BLaER1 (cell line): ENCODE measurements at regions not wholly inside any gene's neighbourhood (a gene's known extent, or its start where the extent isn't known, plus 50 kb on each side); places are given as distances from the start of the nearest gene placed in this dataset.

Experiments used
- H3K27ac ChIP-seq: shearing (Covaris generic); formaldehyde crosslinking; 2 replicates; pipeline ENCODE4 v1.8.1; 2022
- H3K27me3 ChIP-seq: shearing (Covaris generic); formaldehyde crosslinking; 2 replicates; pipeline ENCODE4 v1.8.1; 2022
- H3K36me3 ChIP-seq: shearing (Covaris generic); formaldehyde crosslinking; 2 replicates; pipeline ENCODE4 v1.8.1; 2022
- H3K4me1 ChIP-seq: shearing (Covaris generic); formaldehyde crosslinking; 2 replicates; pipeline ENCODE4 v1.8.1; 2022
- H3K4me2 ChIP-seq: shearing (Covaris generic); formaldehyde crosslinking; 2 replicates; pipeline ENCODE4 v1.8.1; 2022
- H3K4me3 ChIP-seq: shearing (Covaris generic); formaldehyde crosslinking; 2 replicates; pipeline ENCODE4 v1.8.1; 2022
- H3K9ac ChIP-seq: shearing (Covaris generic); formaldehyde crosslinking; 2 replicates; pipeline ENCODE4 v1.8.1; 2022
- H3K9me3 ChIP-seq: shearing (Covaris generic); formaldehyde crosslinking; 2 replicates; pipeline ENCODE4 v1.8.1; 2022
- H4K20me1 ChIP-seq: shearing (Covaris generic); formaldehyde crosslinking; 2 replicates; pipeline ENCODE4 v1.8.1; 2022
- Cebpa-rat ChIP-seq: shearing (Covaris generic); IDR thresholded peaks from 2 replicates; pipeline ENCODE4 v1.8.1; 2022

- Histone ChIP-seq H3K4me1 (peaks cover 11% of the 10 kb centered on the region), H3K4me2 (no peak overlapping the region), H3K4me3 (no peak overlapping the region), H3K27me3 (no peaks in the 10 kb centered on the region), H3K9me3 (no peaks in the 10 kb centered on the region), H3K9ac (no peak overlapping the region), H3K36me3 (no peaks in the 10 kb centered on the region), H4K20me1 (no peaks in the 10 kb centered on the region), H3K27ac (no peak overlapping the region)
- TF ChIP-seq Cebpa-rat: no peak
Measured at GRCh38 chr4:175350246-175350645, 432.1 kb downstream of the ADAM29 start.

- H3K4me2 ChIP-seq: peak overlapping the region; percentile 61
- no peak overlapping the region for H3K4me3 ChIP-seq
Measured at GRCh38 chr4:175351473-175351872, 433.3 kb downstream of the ADAM29 start.

GRCh38 chr4:175369087-175369486 is 443.0 kb downstream of the GPM6A start:
- Histone ChIP-seq H3K9ac (no peak overlapping the region), H3K27me3 (no peaks in the 10 kb centered on the region), H3K36me3 (no peaks in the 10 kb centered on the region), H3K4me3 (no peak overlapping the region), H3K4me1 (no peaks in the 10 kb centered on the region), H3K9me3 (no peaks in the 10 kb centered on the region), H3K4me2 (no peak overlapping the region), H3K27ac (no peak overlapping the region), H4K20me1 (no peaks in the 10 kb centered on the region)
- TF ChIP-seq Cebpa-rat: no peak

More at GRCh38 chr4:175351473-175351872, 433.3 kb downstream of the ADAM29 start:
- no peaks in the 10 kb centered on the region for H3K36me3 ChIP-seq
- no peak for TF ChIP-seq Cebpa-rat
- H3K27ac ChIP-seq: no peak overlapping the region
- no peaks in the 10 kb centered on the region for H3K9me3 ChIP-seq
- H3K4me1 ChIP-seq: peaks cover 11% of the 10 kb centered on the region
- no peaks in the 10 kb centered on the region for H3K27me3 ChIP-seq
- H3K9ac ChIP-seq: no peak overlapping the region
- H4K20me1 ChIP-seq: no peaks in the 10 kb centered on the region

- H3K4me3 ChIP-seq: no peak overlapping the region
- H3K4me1 ChIP-seq: no peaks in the 10 kb centered on the region
- H3K9me3 ChIP-seq: no peaks in the 10 kb centered on the region
- H3K4me2 ChIP-seq: no peak overlapping the region
- no peak overlapping the region for H3K9ac ChIP-seq
- no peaks in the 10 kb centered on the region for H3K36me3 ChIP-seq
- no peaks in the 10 kb centered on the region for H4K20me1 ChIP-seq
- no peak overlapping the region for H3K27ac ChIP-seq
- TF ChIP-seq Cebpa-rat: no peak
- no peaks in the 10 kb centered on the region for H3K27me3 ChIP-seq
Measured at GRCh38 chr4:175371091-175371490, 441.0 kb downstream of the GPM6A start.

- H3K4me3 ChIP-seq: no peak overlapping the region
- H3K9me3 ChIP-seq: no peaks in the 10 kb centered on the region
- H4K20me1 ChIP-seq: no peaks in the 10 kb centered on the region
- H3K4me1 ChIP-seq: no peaks in the 10 kb centered on the region
- H3K4me2 ChIP-seq: no peak overlapping the region
- no peak overlapping the region for H3K9ac ChIP-seq
- TF ChIP-seq Cebpa-rat: no peak
- no peaks in the 10 kb centered on the region for H3K27me3 ChIP-seq
- H3K36me3 ChIP-seq: no peaks in the 10 kb centered on the region
- H3K27ac ChIP-seq: no peak overlapping the region
Measured at GRCh38 chr4:175373031-175373430, 439.0 kb downstream of the GPM6A start.

GRCh38 chr4:175374459-175374858 is 437.6 kb downstream of the GPM6A start:
- Histone ChIP-seq H3K27me3 (no peaks in the 10 kb centered on the region), H3K9me3 (no peaks in the 10 kb centered on the region), H3K4me1 (no peaks in the 10 kb centered on the region), H3K36me3 (no peaks in the 10 kb centered on the region), H3K27ac (no peak overlapping the region), H3K9ac (no peak overlapping the region), H3K4me2 (no peak overlapping the region), H3K4me3 (no peak overlapping the region), H4K20me1 (no peaks in the 10 kb centered on the region)
- no peak for TF ChIP-seq Cebpa-rat

GRCh38 chr4:175376287-175376977 is 435.6 kb downstream of the GPM6A start:
- Histone ChIP-seq H3K27ac (no peak overlapping the region), H3K4me3 (no peak overlapping the region), H3K27me3 (no peaks in the 10 kb centered on the region), H3K9me3 (no peaks in the 10 kb centered on the region), H3K4me2 (no peak overlapping the region), H3K36me3 (no peaks in the 10 kb centered on the region), H3K9ac (no peak overlapping the region), H3K4me1 (no peaks in the 10 kb centered on the region), H4K20me1 (no peaks in the 10 kb centered on the region)
- TF ChIP-seq Cebpa-rat: no peak

GRCh38 chr4:175377203-175377602 is 434.9 kb downstream of the GPM6A start:
- H3K36me3 ChIP-seq: no peaks in the 10 kb centered on the region
- no peak overlapping the region for H3K4me2 ChIP-seq
- no peak overlapping the region for H3K9ac ChIP-seq
- no peaks in the 10 kb centered on the region for H3K9me3 ChIP-seq
- TF ChIP-seq Cebpa-rat: no peak
- H3K27me3 ChIP-seq: no peaks in the 10 kb centered on the region
- no peak overlapping the region for H3K4me3 ChIP-seq
- H4K20me1 ChIP-seq: no peaks in the 10 kb centered on the region
- H3K27ac ChIP-seq: no peak overlapping the region
- H3K4me1 ChIP-seq: no peaks in the 10 kb centered on the region

- Histone ChIP-seq H3K27me3 (no peaks in the 10 kb centered on the region), H4K20me1 (no peaks in the 10 kb centered on the region), H3K4me2 (no peak overlapping the region), H3K9ac (no peak overlapping the region), H3K4me1 (no peaks in the 10 kb centered on the region), H3K9me3 (no peaks in the 10 kb centered on the region), H3K4me3 (no peak overlapping the region), H3K27ac (no peak overlapping the region), H3K36me3 (no peaks in the 10 kb centered on the region)
- no peak for TF ChIP-seq Cebpa-rat
Measured at GRCh38 chr4:175378372-175378771, 433.7 kb downstream of the GPM6A start.

GRCh38 chr4:175380841-175381240 is 431.2 kb downstream of the GPM6A start:
- Histone ChIP-seq H3K36me3 (no peaks in the 10 kb centered on the region), H3K27me3 (no peaks in the 10 kb centered on the region), H3K9ac (no peak overlapping the region), H3K9me3 (no peaks in the 10 kb centered on the region), H3K4me3 (no peak overlapping the region), H3K4me2 (no peak overlapping the region), H4K20me1 (no peaks in the 10 kb centered on the region), H3K4me1 (no peaks in the 10 kb centered on the region), H3K27ac (no peak overlapping the region)
- TF ChIP-seq Cebpa-rat: no peak

- Histone ChIP-seq H3K4me2 (no peak overlapping the region), H3K4me1 (peaks cover 10% of the 10 kb centered on the region), H3K9me3 (peaks cover 23% of the 10 kb centered on the region), H3K4me3 (no peak overlapping the region), H3K9ac (no peak overlapping the region), H3K27me3 (no peaks in the 10 kb centered on the region), H4K20me1 (no peaks in the 10 kb centered on the region), H3K27ac (no peak overlapping the region), H3K36me3 (no peaks in the 10 kb centered on the region)
- no peak for TF ChIP-seq Cebpa-rat
Measured at GRCh38 chr4:175385797-175386196, 426.3 kb downstream of the GPM6A start.
